Neuronal stem cell (in vitro differentiated cells): ENCODE measurements at regions not wholly inside any gene's neighbourhood (a gene's known extent, or its start where the extent isn't known, plus 50 kb on each side); places are given as distances from the start of the nearest gene placed in this dataset.

ENCODE experiments used
- DNase-seq: peaks from one replicate; pipeline ENCODE4 v3.0.0-alpha.2; 2013; ENCODE audit warnings: low spot score
- H2AFZ ChIP-seq: one replicate; pipeline ENCODE4 v1.6.1; 2013; ENCODE audit warnings: mild to moderate bottlenecking, low read length, inconsistent platforms
- H2AK5ac ChIP-seq: 2 replicates; pipeline ENCODE4 v1.6.1; 2013; ENCODE audit warnings: low read depth, mild to moderate bottlenecking, inconsistent platforms, low read length, moderate library complexity, mixed read lengths
- H2BK120ac ChIP-seq: 2 replicates; pipeline ENCODE4 v1.6.1; 2013; ENCODE audit warnings: low read depth, mild to moderate bottlenecking, inconsistent platforms, low read length, moderate library complexity, mixed read lengths
- H2BK12ac ChIP-seq: one replicate; pipeline ENCODE4 v1.6.1; 2013; ENCODE audit warnings: low read length, inconsistent platforms
- H2BK15ac ChIP-seq: 2 replicates; pipeline ENCODE4 v1.6.1; 2013; ENCODE audit warnings: mild to moderate bottlenecking, low read length, inconsistent platforms, mixed read lengths
- H2BK5ac ChIP-seq: one replicate; pipeline ENCODE4 v1.6.1; 2013; ENCODE audit warnings: inconsistent platforms, mild to moderate bottlenecking, low read length, moderate library complexity
- H3K14ac ChIP-seq: one replicate; pipeline ENCODE4 v1.6.1; 2013; ENCODE audit warnings: low read length, inconsistent platforms
- H3K18ac ChIP-seq: 2 replicates; pipeline ENCODE4 v1.6.1; 2013; ENCODE audit warnings: low read length, inconsistent platforms
- H3K23ac ChIP-seq: 2 replicates; pipeline ENCODE4 v1.6.1; 2013; ENCODE audit warnings: low read depth, mild to moderate bottlenecking, mixed read lengths, low read length, inconsistent platforms; ENCODE audit not compliant: poor library complexity
- H3K27ac ChIP-seq: replicated peaks from 3 replicates; pipeline ENCODE4 v1.5.1; 2013; ENCODE audit warnings: low read length, inconsistent platforms
- H3K27me3 ChIP-seq, 3 experiments: 2 replicates each; pipeline ENCODE4 v1.6.1; 2013; ENCODE audit warnings: low read length in 3 of 3, mild to moderate bottlenecking in 2 of 3, inconsistent platforms in 1 of 3, low read depth in 1 of 3, mixed read lengths in 1 of 3, moderate library complexity in 1 of 3; ENCODE audit not compliant: control insufficient read depth in 3 of 3, insufficient read depth in 3 of 3
- H3K36me3 ChIP-seq, 2 donors: replicated peaks in 1 of 2; 2 replicates each; pipeline ENCODE4 v1.6.1; 2013; ENCODE audit warnings: low read length in 2 of 2; ENCODE audit not compliant: control insufficient read depth in 2 of 2, insufficient read depth in 2 of 2
- H3K4ac ChIP-seq: 2 replicates; pipeline ENCODE4 v1.6.1; 2013; ENCODE audit warnings: inconsistent platforms, mild to moderate bottlenecking, low read length, moderate library complexity
- H3K4me1 ChIP-seq, 2 donors: 1 replicate in 1 of 2; 2 replicates in 1 of 2; pipeline ENCODE4 v1.6.1; 2013; ENCODE audit warnings: low read length in 2 of 2, low read depth in 1 of 2; ENCODE audit not compliant: control insufficient read depth in 2 of 2, insufficient read depth in 1 of 2
- H3K4me2 ChIP-seq: one replicate; pipeline ENCODE4 v1.6.1; 2013; ENCODE audit warnings: mild to moderate bottlenecking, low read length, inconsistent platforms; ENCODE audit not compliant: insufficient read depth, poor library complexity, severe bottlenecking
- H3K4me3 ChIP-seq, 2 donors: 2 replicates each; pipeline ENCODE4 v1.5.1; 2013; ENCODE audit warnings: low read length in 2 of 2, mild to moderate bottlenecking in 2 of 2, inconsistent platforms in 1 of 2, moderate library complexity in 1 of 2
- H3K79me1 ChIP-seq: one replicate; pipeline ENCODE4 v1.6.1; 2013; ENCODE audit warnings: low read depth, mild to moderate bottlenecking, inconsistent platforms, low read length, moderate library complexity
- H3K9ac ChIP-seq: one replicate; pipeline ENCODE4 v1.6.1; 2013; ENCODE audit warnings: mild to moderate bottlenecking, low read depth, low read length, inconsistent platforms; ENCODE audit not compliant: poor library complexity
- H3K9me3 ChIP-seq, 2 donors: replicated peaks in 1 of 2; 2 replicates each; pipeline versions ENCODE3 to v1.6.1; 2013; ENCODE audit warnings: low read length in 2 of 2, mild to moderate bottlenecking in 2 of 2, inconsistent platforms in 1 of 2, low read depth in 1 of 2, mixed read lengths in 1 of 2, moderate library complexity in 1 of 2; ENCODE audit not compliant: control insufficient read depth in 2 of 2, insufficient read depth in 1 of 2
- H4K8ac ChIP-seq: one replicate; pipeline ENCODE4 v1.6.1; 2013; ENCODE audit warnings: low read depth, mild to moderate bottlenecking, inconsistent platforms, low read length, moderate library complexity
- H4K91ac ChIP-seq: one replicate; pipeline ENCODE4 v1.6.1; 2013; ENCODE audit warnings: low read length, low read depth, mild to moderate bottlenecking, inconsistent platforms; ENCODE audit not compliant: poor library complexity
- WGBS, 2 donors: extraction: QIAGEN DNeasy Blood & Tissue Kit; methylation state at CpG; one replicate each; pipeline ENCODE4 v1.1.7; 2013; ENCODE audit warnings: missing lambda C conversion rate in 2 of 2, mixed read lengths in 1 of 2; ENCODE audit not compliant: insufficient read length in 2 of 2, insufficient replicate concordance in 1 of 2; ENCODE audit errors: extremely low coverage in 2 of 2; 5-methylcytosine and 5-hydroxymethylcytosine counted together

DNA sequence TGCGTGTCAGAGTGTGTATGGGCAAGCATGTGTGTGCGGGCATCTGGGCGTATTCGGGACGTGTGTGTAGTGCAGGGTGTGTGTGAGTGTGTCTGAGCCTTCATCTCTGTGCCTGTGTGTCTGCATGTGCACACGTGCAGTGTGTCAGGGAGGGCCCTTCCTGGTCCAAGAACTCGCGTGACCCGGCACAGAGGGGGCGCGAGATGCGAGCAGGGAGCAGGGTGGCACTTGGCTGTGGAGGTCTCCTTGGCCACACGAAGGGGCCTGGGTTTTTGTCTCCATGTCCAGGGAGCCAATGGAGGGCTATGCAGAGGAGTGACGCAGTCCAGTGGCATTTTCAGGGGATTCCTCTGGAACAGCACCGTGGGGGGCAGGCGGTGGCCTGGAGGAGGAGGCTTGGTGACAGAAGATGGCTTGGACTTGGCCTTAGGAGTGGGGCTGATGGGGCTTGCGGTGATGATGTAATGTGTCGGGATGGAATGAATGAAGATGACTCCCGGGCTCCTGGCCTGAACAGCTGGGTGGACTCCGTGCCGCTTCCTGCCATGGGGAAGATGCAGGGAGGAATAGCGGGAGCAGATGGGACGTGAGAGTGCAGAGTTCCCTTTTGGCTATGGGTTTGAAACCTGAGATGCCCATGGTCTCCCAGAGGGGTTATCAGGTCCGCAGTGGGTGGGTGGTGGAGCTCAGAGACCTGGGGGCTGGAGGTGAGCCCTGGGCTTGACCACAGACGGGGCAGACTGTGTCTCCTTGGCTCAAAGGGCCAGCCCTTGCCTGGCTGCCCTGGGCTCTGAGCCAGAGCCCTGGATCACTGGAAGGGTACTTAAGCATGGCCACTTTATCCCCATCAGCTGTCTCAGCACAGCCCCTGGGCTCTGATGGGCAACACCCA is 208.3 kb downstream of the PHETA1 start:
- Histone ChIP-seq H3K36me3 (no peaks in the 10 kb centered on the region), H2AFZ (no peak overlapping the region), H3K18ac (peak overlapping the region; percentile 77), H3K23ac (peak overlapping the region; percentile 52), H3K4me3 (no peak overlapping the region), H3K79me1 (no peaks in the 10 kb centered on the region), H2BK15ac (no peak overlapping the region), H2BK12ac (peak overlapping the region; percentile 80), H3K27me3 (no peaks in the 10 kb centered on the region), H2BK120ac (no peak overlapping the region), H3K9ac (peak overlapping the region; percentile 47), H3K4me1 (peaks cover 3 to 7% of the 10 kb centered on the region in 2 donors), H3K4me2 (no peak overlapping the region), H3K4ac (no peak overlapping the region), H3K9me3 (no peaks in the 10 kb centered on the region), H4K91ac (no peak overlapping the region), H3K14ac (peak overlapping the region; percentile 66), H2BK5ac (no peak overlapping the region), H3K27ac (no peak overlapping the region), H2AK5ac (peak overlapping the region; percentile 67), H4K8ac (peak overlapping the region; percentile 66)
- no CpG with 5 or more reads among the region's 25 CpGs for WGBS, 2 donors
- DNase-seq, result no peak

DNA sequence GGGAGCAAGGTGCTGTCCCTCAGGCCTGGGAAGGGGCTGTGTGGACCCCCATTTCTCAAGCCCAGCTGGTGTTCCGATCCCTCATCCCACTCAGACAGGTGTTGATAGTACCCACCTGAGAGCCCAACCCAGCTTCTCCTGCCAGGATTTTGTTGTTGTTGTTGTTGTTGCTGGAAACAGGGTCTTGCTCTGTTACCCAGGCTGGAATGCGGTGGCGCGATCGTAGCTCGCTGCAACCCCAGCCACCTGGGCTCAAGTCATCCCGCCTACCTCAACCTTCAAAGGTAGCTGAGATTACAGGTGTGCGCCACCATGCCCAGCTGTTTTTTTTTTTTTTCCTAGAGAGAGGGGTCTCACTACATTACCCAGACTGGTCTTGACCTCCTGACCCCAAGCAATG is 209.9 kb downstream of the PHETA1 start:
- no peak overlapping the region for H3K27ac ChIP-seq
- no peaks in the 10 kb centered on the region for H3K27me3 ChIP-seq
- H2BK15ac ChIP-seq, result no peak overlapping the region
- no peak overlapping the region for H3K4me3 ChIP-seq
- no peak overlapping the region for H2AFZ ChIP-seq
- H4K91ac ChIP-seq, result no peak overlapping the region
- H3K36me3 ChIP-seq, result no peaks in the 10 kb centered on the region
- DNase-seq, result no peak
- H3K18ac ChIP-seq, result no peak overlapping the region
- H2BK12ac ChIP-seq, result no peak overlapping the region
- WGBS, 2 donors, result no CpG with 5 or more reads among the region's 8 CpGs
- no peaks in the 10 kb centered on the region for H3K79me1 ChIP-seq
- no peak overlapping the region for H3K9ac ChIP-seq
- H2BK120ac ChIP-seq, result no peak overlapping the region
- no peak overlapping the region for H3K23ac ChIP-seq
- no peak overlapping the region for H2BK5ac ChIP-seq
- H3K4ac ChIP-seq, result no peak overlapping the region
- no peaks in the 10 kb centered on the region for H3K9me3 ChIP-seq
- no peak overlapping the region for H3K14ac ChIP-seq
- H4K8ac ChIP-seq, result no peak overlapping the region
- H3K4me1 ChIP-seq, result peaks cover 3 to 10% of the 10 kb centered on the region in 2 donors
- no peak overlapping the region for H3K4me2 ChIP-seq
- H2AK5ac ChIP-seq, result no peak overlapping the region

DNA sequence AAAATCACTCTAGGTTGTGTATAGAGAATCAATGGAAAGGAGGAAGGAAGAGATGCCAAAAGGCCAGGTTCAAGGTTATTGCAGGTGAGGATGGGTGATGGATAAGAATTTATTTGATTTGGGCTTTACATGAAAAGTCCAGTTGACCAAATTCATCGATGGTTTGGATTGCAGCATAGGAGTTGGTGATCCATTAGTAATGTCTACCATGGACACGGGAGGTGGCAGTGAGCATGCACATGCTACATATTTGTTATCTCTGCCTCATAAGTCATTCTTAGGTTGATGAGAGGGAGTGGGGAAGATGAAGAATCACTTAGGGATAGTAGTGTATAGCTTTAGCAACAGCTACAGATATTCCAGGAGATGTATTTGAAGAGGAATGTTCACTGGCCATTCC is 211.4 kb downstream of the PHETA1 start:
- Histone ChIP-seq H2BK15ac (no peak overlapping the region), H3K4me2 (no peak overlapping the region), H4K8ac (no peak overlapping the region), H3K23ac (no peak overlapping the region), H3K4me3 (no peak overlapping the region), H2AFZ (no peak overlapping the region), H2AK5ac (no peak overlapping the region), H4K91ac (no peak overlapping the region), H3K79me1 (no peaks in the 10 kb centered on the region), H3K27me3 (no peaks in the 10 kb centered on the region), H3K4ac (no peak overlapping the region), H3K14ac (no peak overlapping the region), H2BK12ac (no peak overlapping the region), H3K4me1 (peaks cover 3 to 12% of the 10 kb centered on the region in 2 donors), H2BK120ac (no peak overlapping the region), H3K36me3 (no peaks in the 10 kb centered on the region), H3K9ac (no peak overlapping the region), H3K27ac (no peak overlapping the region), H3K9me3 (no peaks in the 10 kb centered on the region), H3K18ac (no peak overlapping the region), H2BK5ac (no peak overlapping the region)
- WGBS, 2 donors, result no CpG with 5 or more reads among the region's 2 CpGs
- no peak for DNase-seq

DNA sequence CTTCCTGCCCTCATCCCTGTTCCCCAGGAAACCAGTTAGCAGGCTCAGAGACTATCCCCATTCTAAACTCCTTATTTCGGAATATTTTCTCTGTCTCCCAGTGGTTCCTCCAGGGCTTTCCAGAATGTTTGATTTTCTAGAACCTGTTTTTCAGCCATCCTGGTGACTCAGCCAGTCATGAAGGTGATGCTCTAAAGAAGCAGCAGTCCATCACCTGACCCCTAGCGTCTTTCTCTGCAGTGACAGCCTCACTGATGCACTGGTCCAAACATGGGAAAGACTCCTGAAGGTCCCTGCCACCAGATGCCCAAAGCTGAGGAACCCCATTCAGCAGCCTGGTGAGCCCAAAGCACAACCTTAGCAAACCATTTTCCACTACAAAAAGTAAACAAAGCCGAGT is 212.6 kb downstream of the PHETA1 start:
- Histone ChIP-seq H3K4ac (no peak overlapping the region), H3K4me2 (no peak overlapping the region), H2BK120ac (no peak overlapping the region), H3K9ac (no peak overlapping the region), H2AFZ (no peak overlapping the region), H3K4me3 (no peak overlapping the region), H4K8ac (no peak overlapping the region), H3K27ac (no peak overlapping the region), H3K14ac (no peak overlapping the region), H4K91ac (no peak overlapping the region), H3K4me1 (peaks cover 3 to 12% of the 10 kb centered on the region in 2 donors), H3K23ac (no peak overlapping the region), H3K27me3 (no peaks in the 10 kb centered on the region), H3K18ac (no peak overlapping the region), H3K9me3 (no peaks in the 10 kb centered on the region), H2AK5ac (no peak overlapping the region), H3K79me1 (no peaks in the 10 kb centered on the region), H2BK12ac (no peak overlapping the region), H2BK15ac (no peak overlapping the region), H2BK5ac (no peak overlapping the region), H3K36me3 (no peaks in the 10 kb centered on the region)
- no CpG with 5 or more reads among the region's 3 CpGs for WGBS, 2 donors
- DNase-seq, result no peak
